ENCODE measurements at regions not wholly inside any gene's neighbourhood (a gene's known extent, or its start where the extent isn't known, plus 50 kb on each side); places are given as distances from the start of the nearest gene placed in this dataset.

- no peaks in the 10 kb centered on the region for H3K36me3 ChIP-seq (ENCODE audit: control insufficient read depth, low read depth, low read length)
These were observed 1185.9 kb upstream of the GOT2 start for GRCh38 chr16:59920054-59920453.

GRCh38 chr16:59913666-59914065 is 1179.5 kb upstream of the GOT2 start:
- Histone ChIP-seq H3K9me3 (ENCODE audit: control insufficient read depth, low read depth, low read length) (no peaks in the 10 kb centered on the region), H3K4me1 (ENCODE audit: control insufficient read depth, low read depth, low read length) (peaks cover 4% of the 10 kb centered on the region), H3K4me3 (ENCODE audit: low read length) (no peak overlapping the region), H3K9ac (ENCODE audit: low read length) (no peak overlapping the region), H3K36me3 (ENCODE audit: control insufficient read depth, low read depth, low read length) (no peaks in the 10 kb centered on the region), H3K27me3 (ENCODE audit: control insufficient read depth, insufficient read depth, low read length) (no peaks in the 10 kb centered on the region), H3K27ac (ENCODE audit: low read length) (no peak overlapping the region)

More at GRCh38 chr16:59920054-59920453, 1185.9 kb upstream of the GOT2 start:
- H3K4me1 ChIP-seq (ENCODE audit: control insufficient read depth, low read depth, low read length): peaks cover 4% of the 10 kb centered on the region
- no peaks in the 10 kb centered on the region for H3K27me3 ChIP-seq (ENCODE audit: control insufficient read depth, insufficient read depth, low read length)
- no peak overlapping the region for H3K4me3 ChIP-seq (ENCODE audit: low read length)
- no peak overlapping the region for H3K9ac ChIP-seq (ENCODE audit: low read length)
- no peaks in the 10 kb centered on the region for H3K9me3 ChIP-seq (ENCODE audit: control insufficient read depth, low read depth, low read length)
- H3K27ac ChIP-seq (ENCODE audit: low read length): no peak overlapping the region

GRCh38 chr16:59909262-59909661 is 1175.1 kb upstream of the GOT2 start:
- H3K4me1 ChIP-seq (ENCODE audit: control insufficient read depth, low read depth, low read length): peaks cover 8% of the 10 kb centered on the region
- H3K27ac ChIP-seq (ENCODE audit: low read length): no peak overlapping the region
- no peak overlapping the region for H3K9ac ChIP-seq (ENCODE audit: low read length)
- H3K36me3 ChIP-seq (ENCODE audit: control insufficient read depth, low read depth, low read length): no peaks in the 10 kb centered on the region
- H3K9me3 ChIP-seq (ENCODE audit: control insufficient read depth, low read depth, low read length): no peaks in the 10 kb centered on the region
- no peak overlapping the region for H3K4me3 ChIP-seq (ENCODE audit: low read length)
- no peaks in the 10 kb centered on the region for H3K27me3 ChIP-seq (ENCODE audit: control insufficient read depth, insufficient read depth, low read length)

- H3K4me3 ChIP-seq (ENCODE audit: low read length): no peak overlapping the region
- no peaks in the 10 kb centered on the region for H3K36me3 ChIP-seq (ENCODE audit: control insufficient read depth, low read depth, low read length)
- no peaks in the 10 kb centered on the region for H3K9me3 ChIP-seq (ENCODE audit: control insufficient read depth, low read depth, low read length)
- no peaks in the 10 kb centered on the region for H3K27me3 ChIP-seq (ENCODE audit: control insufficient read depth, insufficient read depth, low read length)
- H3K9ac ChIP-seq (ENCODE audit: low read length): no peak overlapping the region
- H3K4me1 ChIP-seq (ENCODE audit: control insufficient read depth, low read depth, low read length): peaks cover 8% of the 10 kb centered on the region
- H3K27ac ChIP-seq (ENCODE audit: low read length): no peak overlapping the region
These were observed 1173.5 kb upstream of the GOT2 start for GRCh38 chr16:59907611-59908010.

GRCh38 chr16:59905606-59906005 is 1171.5 kb upstream of the GOT2 start:
- Histone ChIP-seq H3K27me3 (ENCODE audit: control insufficient read depth, insufficient read depth, low read length) (no peaks in the 10 kb centered on the region), H3K27ac (ENCODE audit: low read length) (no peak overlapping the region), H3K36me3 (ENCODE audit: control insufficient read depth, low read depth, low read length) (no peaks in the 10 kb centered on the region), H3K4me3 (ENCODE audit: low read length) (no peak overlapping the region), H3K9ac (ENCODE audit: low read length) (no peak overlapping the region), H3K9me3 (ENCODE audit: control insufficient read depth, low read depth, low read length) (no peaks in the 10 kb centered on the region), H3K4me1 (ENCODE audit: control insufficient read depth, low read depth, low read length) (peaks cover 8% of the 10 kb centered on the region)

- Histone ChIP-seq H3K4me1 (ENCODE audit: control insufficient read depth, low read depth, low read length) (peaks cover 8% of the 10 kb centered on the region), H3K27ac (ENCODE audit: low read length) (no peak overlapping the region), H3K9me3 (ENCODE audit: control insufficient read depth, low read depth, low read length) (no peaks in the 10 kb centered on the region), H3K4me3 (ENCODE audit: low read length) (no peak overlapping the region), H3K9ac (ENCODE audit: low read length) (no peak overlapping the region), H3K36me3 (ENCODE audit: control insufficient read depth, low read depth, low read length) (no peaks in the 10 kb centered on the region), H3K27me3 (ENCODE audit: control insufficient read depth, insufficient read depth, low read length) (no peaks in the 10 kb centered on the region)
These were observed 1171.0 kb upstream of the GOT2 start for GRCh38 chr16:59905131-59905530.

GRCh38 chr16:59899940-59900339 is 1165.8 kb upstream of the GOT2 start:
- Histone ChIP-seq H3K9ac (ENCODE audit: low read length) (no peak overlapping the region), H3K36me3 (ENCODE audit: control insufficient read depth, low read depth, low read length) (no peaks in the 10 kb centered on the region), H3K27me3 (ENCODE audit: control insufficient read depth, insufficient read depth, low read length) (no peaks in the 10 kb centered on the region), H3K9me3 (ENCODE audit: control insufficient read depth, low read depth, low read length) (no peaks in the 10 kb centered on the region), H3K27ac (ENCODE audit: low read length) (no peak overlapping the region), H3K4me1 (ENCODE audit: control insufficient read depth, low read depth, low read length) (peaks cover 5% of the 10 kb centered on the region), H3K4me3 (ENCODE audit: low read length) (no peak overlapping the region)

GRCh38 chr16:59892376-59892775 is 1158.3 kb upstream of the GOT2 start:
- Histone ChIP-seq H3K36me3 (ENCODE audit: control insufficient read depth, low read depth, low read length) (no peaks in the 10 kb centered on the region), H3K9ac (ENCODE audit: low read length) (no peak overlapping the region), H3K4me1 (ENCODE audit: control insufficient read depth, low read depth, low read length) (peaks cover 5% of the 10 kb centered on the region), H3K27me3 (ENCODE audit: control insufficient read depth, insufficient read depth, low read length) (no peaks in the 10 kb centered on the region), H3K9me3 (ENCODE audit: control insufficient read depth, low read depth, low read length) (peaks cover 9% of the 10 kb centered on the region), H3K4me3 (ENCODE audit: low read length) (no peak overlapping the region), H3K27ac (ENCODE audit: low read length) (no peak overlapping the region)

GRCh38 chr16:59887856-59888255 is 1153.7 kb upstream of the GOT2 start:
- Histone ChIP-seq H3K4me3 (ENCODE audit: low read length) (no peak overlapping the region), H3K27ac (ENCODE audit: low read length) (no peak overlapping the region), H3K9me3 (ENCODE audit: control insufficient read depth, low read depth, low read length) (peaks cover 9% of the 10 kb centered on the region), H3K4me1 (ENCODE audit: control insufficient read depth, low read depth, low read length) (no peaks in the 10 kb centered on the region), H3K27me3 (ENCODE audit: control insufficient read depth, insufficient read depth, low read length) (no peaks in the 10 kb centered on the region), H3K9ac (ENCODE audit: low read length) (no peak overlapping the region), H3K36me3 (ENCODE audit: control insufficient read depth, low read depth, low read length) (no peaks in the 10 kb centered on the region)

GRCh38 chr16:59886021-59886420 is 1151.9 kb upstream of the GOT2 start:
- Histone ChIP-seq H3K27ac (ENCODE audit: low read length) (no peak overlapping the region), H3K36me3 (ENCODE audit: control insufficient read depth, low read depth, low read length) (no peaks in the 10 kb centered on the region), H3K9ac (ENCODE audit: low read length) (no peak overlapping the region), H3K9me3 (ENCODE audit: control insufficient read depth, low read depth, low read length) (peaks cover 9% of the 10 kb centered on the region), H3K4me1 (ENCODE audit: control insufficient read depth, low read depth, low read length) (no peaks in the 10 kb centered on the region), H3K27me3 (ENCODE audit: control insufficient read depth, insufficient read depth, low read length) (no peaks in the 10 kb centered on the region), H3K4me3 (ENCODE audit: low read length) (no peak overlapping the region)

GRCh38 chr16:59881376-59881775 is 1147.3 kb upstream of the GOT2 start:
- no peaks in the 10 kb centered on the region for H3K36me3 ChIP-seq (ENCODE audit: control insufficient read depth, low read depth, low read length)
- H3K4me3 ChIP-seq (ENCODE audit: low read length): no peak overlapping the region
- H3K27me3 ChIP-seq (ENCODE audit: control insufficient read depth, insufficient read depth, low read length): no peaks in the 10 kb centered on the region
- H3K27ac ChIP-seq (ENCODE audit: low read length): no peak overlapping the region
- H3K9me3 ChIP-seq (ENCODE audit: control insufficient read depth, low read depth, low read length): no peaks in the 10 kb centered on the region
- no peak overlapping the region for H3K9ac ChIP-seq (ENCODE audit: low read length)
- H3K4me1 ChIP-seq (ENCODE audit: control insufficient read depth, low read depth, low read length): no peaks in the 10 kb centered on the region

- Histone ChIP-seq H3K27me3 (ENCODE audit: control insufficient read depth, insufficient read depth, low read length) (no peaks in the 10 kb centered on the region), H3K36me3 (ENCODE audit: control insufficient read depth, low read depth, low read length) (no peaks in the 10 kb centered on the region), H3K27ac (ENCODE audit: low read length) (no peak overlapping the region), H3K9me3 (ENCODE audit: control insufficient read depth, low read depth, low read length) (no peaks in the 10 kb centered on the region), H3K4me3 (ENCODE audit: low read length) (no peak overlapping the region), H3K4me1 (ENCODE audit: control insufficient read depth, low read depth, low read length) (no peaks in the 10 kb centered on the region), H3K9ac (ENCODE audit: low read length) (no peak overlapping the region)
These were observed 1146.5 kb upstream of the GOT2 start for GRCh38 chr16:59880611-59881010.

Measured in iPS-18a (cell line).